ENCODE measurements at regions not wholly inside any gene's neighbourhood (a gene's known extent, or its start where the extent isn't known, plus 50 kb on each side); places are given as distances from the start of the nearest gene placed in this dataset.
"Not testable (repeated sequence)": the region's sequence is repeated elsewhere in the genome, so short reads cannot be mapped to it uniquely, and the experiment has no call there.

- not testable (repeated sequence) for DNase-seq (ENCODE audit: low spot score)
Measured at GRCh38 chr3:187475613-187476012, 107.4 kb downstream of the RTP4 start.

- DNase-seq (ENCODE audit: low spot score) = no peak
Measured at GRCh38 chr3:187473778-187474406, 105.7 kb downstream of the RTP4 start.

GRCh38 chr3:187466306-187466705 is 98.1 kb downstream of the RTP4 start:
- not testable (repeated sequence) for DNase-seq (ENCODE audit: low spot score)

GRCh38 chr3:187465503-187465902 is 97.3 kb downstream of the RTP4 start:
- DNase-seq (ENCODE audit: low spot score) = no peak

DNA sequence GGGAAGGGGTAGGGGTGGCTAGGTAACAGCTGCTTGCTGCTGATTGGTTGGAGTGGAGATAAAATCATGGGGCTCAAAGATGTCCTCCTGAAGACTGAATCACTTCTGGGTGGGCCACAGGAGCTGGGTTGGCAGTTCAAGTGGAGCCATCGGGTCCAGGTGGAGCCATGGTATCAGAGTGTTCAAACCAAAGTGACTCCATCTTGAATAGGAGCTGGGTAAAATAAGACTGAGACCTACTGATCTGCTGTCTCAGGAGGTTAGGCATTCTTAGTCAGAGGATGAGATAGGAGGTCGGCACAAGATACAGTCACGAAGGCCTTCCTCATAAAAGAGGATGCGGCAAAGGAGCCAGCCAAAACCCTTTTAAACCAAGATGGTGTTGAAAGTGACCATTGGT is 96.5 kb downstream of the RTP4 start:
- DNase-seq (ENCODE audit: low spot score) = no peak

GRCh38 chr3:187458921-187459320 is 90.7 kb downstream of the RTP4 start:
- DNase-seq (ENCODE audit: low spot score) = no peak

- no peak for DNase-seq (ENCODE audit: low spot score)
Measured at GRCh38 chr3:187458383-187458782, 90.2 kb downstream of the RTP4 start.

DNA sequence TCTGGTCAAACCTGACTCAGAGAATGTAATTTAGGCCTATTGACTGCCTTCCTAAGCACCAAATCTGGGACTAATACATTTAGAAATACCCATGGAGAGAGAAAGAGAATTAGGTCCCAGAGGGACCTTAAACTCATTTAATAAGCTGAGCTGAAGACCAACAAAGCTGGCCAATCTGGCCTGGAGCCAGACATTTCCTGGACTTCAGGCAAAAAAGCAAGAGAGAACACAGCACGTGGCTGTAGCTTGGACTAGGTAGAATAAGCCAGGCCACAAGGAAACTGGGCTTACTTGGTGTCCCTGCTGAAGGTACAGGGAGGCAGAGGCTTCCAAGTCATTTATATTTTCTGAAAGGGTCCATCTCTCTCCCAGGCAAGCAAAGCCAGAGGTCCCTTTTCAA is 88.1 kb downstream of the RTP4 start:
- no peak for DNase-seq (ENCODE audit: low spot score)

- no peak for DNase-seq (ENCODE audit: low spot score)
Measured at GRCh38 chr3:187454085-187454815, 86.1 kb downstream of the RTP4 start.

- no peak for DNase-seq (ENCODE audit: low spot score)
Measured at GRCh38 chr3:187450431-187451190, 82.4 kb downstream of the RTP4 start.

GRCh38 chr3:187448674-187449073 is 80.5 kb downstream of the RTP4 start:
- DNase-seq (ENCODE audit: low spot score) = no peak

DNA sequence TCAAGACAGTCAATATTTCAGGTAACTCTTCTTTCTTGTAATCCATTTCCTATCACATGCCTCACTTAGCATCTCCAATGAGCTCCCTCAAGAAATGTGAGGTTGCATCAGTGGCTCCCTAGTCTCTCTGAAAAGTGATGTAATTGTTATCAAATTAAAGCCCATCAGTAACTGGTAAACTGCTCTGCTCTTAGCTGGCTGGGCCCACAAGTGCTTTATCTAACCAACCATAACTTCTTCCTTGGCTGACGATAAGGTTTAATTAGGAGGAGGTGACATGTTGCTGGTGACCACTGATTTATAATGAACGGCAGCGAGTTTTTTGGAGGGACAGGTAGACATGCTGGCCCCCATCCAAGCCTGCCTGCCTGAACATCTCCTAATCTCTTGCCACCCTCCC is 79.6 kb downstream of the RTP4 start:
- no peak for DNase-seq (ENCODE audit: low spot score)

- DNase-seq (ENCODE audit: low spot score) = no peak
Measured at GRCh38 chr3:187445356-187445755, 77.2 kb downstream of the RTP4 start.

- no peak for DNase-seq (ENCODE audit: low spot score)
Measured at GRCh38 chr3:187434524-187434923, 66.3 kb downstream of the RTP4 start.

- no peak for DNase-seq (ENCODE audit: low spot score)
Measured at GRCh38 chr3:187430576-187430975, 62.4 kb downstream of the RTP4 start.
